Right atrium auricular region (tissue), 2 donors: ENCODE measurements at regions not wholly inside any gene's neighbourhood (a gene's known extent, or its start where the extent isn't known, plus 50 kb on each side); places are given as distances from the start of the nearest gene placed in this dataset.

Experiments
- DNase-seq: peaks from one replicate; pipeline ENCODE4 v3.0.0-alpha.2; 2019; ENCODE audit warnings: low spot score
- H3K27ac ChIP-seq, 2 donors: fragments of 200-600 bp; sonication (generic); 1 replicate in 1 of 2; 2 replicates in 1 of 2; pipeline ENCODE4 v1.5.1; 2016 to 2019
- H3K27me3 ChIP-seq, 2 donors: fragments of 200-600 bp; sonication (generic); one replicate each; pipeline versions ENCODE4 v1.5.1 to v1.6.0; 2017 to 2019
- H3K36me3 ChIP-seq: fragments of 200-600 bp; sonication (generic); one replicate; pipeline ENCODE4 v1.5.1; 2016
- H3K4me1 ChIP-seq, 2 donors: fragments of 200-600 bp; sonication (generic); one replicate each; pipeline versions ENCODE4 v1.5.1 to v1.6.0; 2017 to 2019
- H3K4me3 ChIP-seq, 2 donors: fragments of 200-600 bp; sonication (generic); 1 replicate in 1 of 2; 2 replicates in 1 of 2; pipeline ENCODE4 v1.5.1; 2017 to 2019; ENCODE audit warnings: mild to moderate bottlenecking in 1 of 2, moderate library complexity in 1 of 2
- H3K9me3 ChIP-seq, 2 donors: fragments of 200-600 bp; sonication (generic); one replicate each; pipeline ENCODE4 v1.5.1; 2019
- CTCF ChIP-seq, 2 donors: fragments of 200-600 bp; sonication (generic); IDR thresholded peaks; one replicate each; pipeline ENCODE4 v1.5.1; 2019; ENCODE audit warnings: antibody characterized with exemption in 2 of 2

GRCh38 chr3:182739619-182740018 lies 53.7 kb upstream of the ATP11B start:
- H3K27ac ChIP-seq = no peak overlapping the region
- no peaks in the 10 kb centered on the region for H3K4me1 ChIP-seq
- no peaks in the 10 kb centered on the region for H3K36me3 ChIP-seq
- H3K9me3 ChIP-seq = no peaks in the 10 kb centered on the region
- DNase-seq = no peak
- no peak overlapping the region for H3K4me3 ChIP-seq
- H3K27me3 ChIP-seq = no peaks in the 10 kb centered on the region
- TF ChIP-seq CTCF (IDR thresholded peaks at IDR 0.05) = no peak

DNA sequence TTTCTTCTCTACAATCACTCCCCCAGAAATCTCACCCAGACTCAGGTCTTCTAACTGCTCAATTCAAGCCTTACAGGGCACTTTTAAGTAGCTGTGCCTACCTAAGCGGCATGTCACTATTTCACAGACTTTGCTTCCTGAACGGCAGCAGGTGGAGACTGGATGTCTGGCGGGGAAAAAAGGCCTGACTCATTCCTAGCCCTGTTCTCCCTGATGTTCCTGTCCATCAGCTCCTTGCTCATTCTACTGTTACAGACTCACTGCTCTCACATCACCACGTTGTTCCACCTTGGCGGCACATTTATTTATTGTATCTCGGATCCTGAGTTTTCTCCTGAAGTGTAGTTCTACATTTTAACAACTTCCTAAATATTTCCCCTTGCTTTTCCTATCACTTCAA lies 52.6 kb upstream of the ATP11B start:
- Histone ChIP-seq H3K27ac (no peak overlapping the region), H3K36me3 (no peaks in the 10 kb centered on the region), H3K4me1 (no peaks in the 10 kb centered on the region), H3K4me3 (no peak overlapping the region), H3K9me3 (no peaks in the 10 kb centered on the region), H3K27me3 (no peaks in the 10 kb centered on the region)
- no peak for DNase-seq
- TF ChIP-seq CTCF (IDR thresholded peaks at IDR 0.05) = no peak

GRCh38 chr3:182741214-182741613 lies 52.1 kb upstream of the ATP11B start:
- no peak for DNase-seq
- no peak overlapping the region for H3K4me3 ChIP-seq
- no peak for TF ChIP-seq CTCF (IDR thresholded peaks at IDR 0.05)
- H3K36me3 ChIP-seq = no peaks in the 10 kb centered on the region
- no peaks in the 10 kb centered on the region for H3K27me3 ChIP-seq
- no peaks in the 10 kb centered on the region for H3K4me1 ChIP-seq
- no peak overlapping the region for H3K27ac ChIP-seq
- H3K9me3 ChIP-seq = no peaks in the 10 kb centered on the region
